ENCODE measurements at regions not wholly inside any gene's neighbourhood (a gene's known extent, or its start where the extent isn't known, plus 50 kb on each side); places are given as distances from the start of the nearest gene placed in this dataset.

DNA sequence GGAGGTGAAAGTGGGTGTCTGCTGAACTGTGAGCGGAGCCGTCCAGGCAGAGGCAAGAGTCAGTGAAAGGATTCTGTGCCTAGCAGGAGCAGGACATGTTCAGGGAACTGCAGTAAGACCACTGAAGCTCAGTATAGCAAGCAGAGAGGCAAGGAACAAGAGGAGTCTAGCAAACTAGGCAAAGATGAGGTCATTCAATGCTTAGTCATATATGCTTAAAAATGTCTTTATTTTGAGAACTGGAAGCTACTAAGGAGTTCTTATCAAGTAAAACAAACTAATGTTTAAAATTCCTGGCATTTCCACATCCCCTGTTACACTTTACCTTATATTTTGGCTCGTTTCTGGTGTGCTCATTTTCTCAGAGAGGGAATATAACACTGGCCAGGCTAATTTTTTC is 913.4 kb downstream of the CBLN2 start:
- DNase-seq (ENCODE audit: low read depth) = no peak
- TF ChIP-seq, protein P1, sequence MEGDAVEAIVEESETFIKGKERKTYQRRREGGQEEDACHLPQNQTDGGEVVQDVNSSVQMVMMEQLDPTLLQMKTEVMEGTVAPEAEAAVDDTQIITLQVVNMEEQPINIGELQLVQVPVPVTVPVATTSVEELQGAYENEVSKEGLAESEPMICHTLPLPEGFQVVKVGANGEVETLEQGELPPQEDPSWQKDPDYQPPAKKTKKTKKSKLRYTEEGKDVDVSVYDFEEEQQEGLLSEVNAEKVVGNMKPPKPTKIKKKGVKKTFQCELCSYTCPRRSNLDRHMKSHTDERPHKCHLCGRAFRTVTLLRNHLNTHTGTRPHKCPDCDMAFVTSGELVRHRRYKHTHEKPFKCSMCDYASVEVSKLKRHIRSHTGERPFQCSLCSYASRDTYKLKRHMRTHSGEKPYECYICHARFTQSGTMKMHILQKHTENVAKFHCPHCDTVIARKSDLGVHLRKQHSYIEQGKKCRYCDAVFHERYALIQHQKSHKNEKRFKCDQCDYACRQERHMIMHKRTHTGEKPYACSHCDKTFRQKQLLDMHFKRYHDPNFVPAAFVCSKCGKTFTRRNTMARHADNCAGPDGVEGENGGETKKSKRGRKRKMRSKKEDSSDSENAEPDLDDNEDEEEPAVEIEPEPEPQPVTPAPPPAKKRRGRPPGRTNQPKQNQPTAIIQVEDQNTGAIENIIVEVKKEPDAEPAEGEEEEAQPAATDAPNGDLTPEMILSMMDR (IDR thresholded peaks at IDR 0.05; ENCODE audit: insufficient read depth, low read depth, low read length) = no peak
- no peak overlapping the region for H3K4me3 ChIP-seq (ENCODE audit: low read depth, low read length)

DNA sequence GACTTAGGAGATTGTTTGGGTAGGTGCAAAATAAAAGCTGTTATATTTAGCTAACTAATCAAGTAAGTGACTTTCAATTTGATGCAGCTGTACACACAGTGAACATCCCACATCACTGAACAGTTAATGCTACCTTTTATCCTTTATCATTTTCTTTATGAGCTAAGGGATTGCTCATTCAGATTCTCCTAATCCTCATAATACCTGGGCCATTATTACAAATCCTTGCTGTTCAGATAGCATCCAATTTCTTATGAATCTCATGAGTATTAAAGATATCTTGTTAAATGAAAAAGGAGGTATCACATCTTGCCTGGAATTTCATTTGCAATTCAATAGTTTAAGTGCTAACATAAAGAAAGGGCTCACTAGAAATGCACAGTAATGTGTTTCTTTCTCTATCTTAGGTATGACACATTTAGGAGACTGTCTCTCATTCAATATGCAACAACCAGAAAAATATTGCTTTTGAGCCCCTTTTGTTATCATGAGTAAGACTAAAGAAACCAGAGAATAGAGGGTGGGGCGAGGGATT is 918.5 kb downstream of the CBLN2 start:
- no peak overlapping the region for H3K4me3 ChIP-seq (ENCODE audit: low read depth, low read length)
- no peak for DNase-seq (ENCODE audit: low read depth)
- TF ChIP-seq, protein P1 (IDR thresholded peaks at IDR 0.05; ENCODE audit: insufficient read depth, low read depth, low read length) = no peak

DNA sequence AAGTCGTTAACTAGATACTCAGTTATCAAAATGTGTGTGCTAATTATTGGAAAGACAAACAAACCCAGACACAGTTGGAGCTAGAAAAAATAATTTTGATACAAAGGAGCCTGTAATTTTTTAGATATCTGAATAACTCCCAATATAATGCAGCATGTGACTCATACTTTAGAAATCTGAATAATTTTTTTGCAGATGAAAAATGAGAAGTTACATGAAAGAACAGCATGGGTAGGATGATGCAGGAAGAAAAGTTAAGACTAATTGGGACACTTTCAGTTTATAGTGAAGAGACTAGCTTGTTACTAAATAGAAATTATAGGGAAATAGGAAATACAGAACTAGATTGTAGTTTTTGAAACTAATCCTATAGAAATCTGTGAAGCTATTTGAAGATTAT is 945.8 kb downstream of the CBLN2 start:
- H3K4me3 ChIP-seq (ENCODE audit: low read depth, low read length) = no peak overlapping the region
- no peak for DNase-seq (ENCODE audit: low read depth)
- TF ChIP-seq, protein P1 (IDR thresholded peaks at IDR 0.05; ENCODE audit: insufficient read depth, low read depth, low read length) = no peak

DNA sequence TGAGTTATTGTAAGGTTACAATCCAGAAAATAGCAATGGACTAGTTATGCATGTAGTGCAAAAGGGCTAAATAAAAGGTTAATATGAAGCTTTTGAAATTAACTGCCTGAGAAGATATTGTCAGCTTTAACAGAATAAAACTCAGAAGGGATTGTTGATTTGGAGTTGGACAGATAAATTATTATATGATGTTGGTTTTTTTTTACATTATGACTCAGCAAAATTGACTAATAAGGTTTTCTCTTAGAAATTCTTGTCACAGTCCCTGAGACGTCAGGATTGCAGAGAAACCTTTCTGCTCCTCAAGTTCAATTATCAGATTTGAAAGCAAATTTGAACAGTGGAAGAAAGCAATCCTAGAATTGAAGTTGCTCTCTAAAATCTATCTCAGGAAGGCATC is 946.9 kb downstream of the CBLN2 start:
- no peak overlapping the region for H3K4me3 ChIP-seq (ENCODE audit: low read depth, low read length)
- TF ChIP-seq, protein P1 (IDR thresholded peaks at IDR 0.05; ENCODE audit: insufficient read depth, low read depth, low read length) = no peak
- no peak for DNase-seq (ENCODE audit: low read depth)

- TF ChIP-seq, protein P1 (IDR thresholded peaks at IDR 0.05; ENCODE audit: insufficient read depth, low read depth, low read length) = no peak
- DNase-seq (ENCODE audit: low read depth) = no peak
These were observed 960.9 kb downstream of the CBLN2 start for GRCh38 chr18:71583252-71583651.

GRCh38 chr18:71554686-71555085 is 989.5 kb downstream of the CBLN2 start:
- TF ChIP-seq, protein P1 (IDR thresholded peaks at IDR 0.05; ENCODE audit: insufficient read depth, low read depth, low read length) = no peak
- DNase-seq (ENCODE audit: low read depth) = no peak
- H3K4me3 ChIP-seq (ENCODE audit: low read depth, low read length) = no peak overlapping the region

More at GRCh38 chr18:71583252-71583651, 960.9 kb downstream of the CBLN2 start:
- H3K4me3 ChIP-seq (ENCODE audit: low read depth, low read length) = no peak overlapping the region

- TF ChIP-seq, protein P1 (IDR thresholded peaks at IDR 0.05; ENCODE audit: insufficient read depth, low read depth, low read length) = no peak
- no peak for DNase-seq (ENCODE audit: low read depth)
- no peak overlapping the region for H3K4me3 ChIP-seq (ENCODE audit: low read depth, low read length)
These were observed 1002.5 kb downstream of the CBLN2 start for GRCh38 chr18:71541643-71542042.

Data from fibroblast of villous mesenchyme (primary cell).